HG02973 (cell line): ENCODE measurements at regions not wholly inside any gene's neighbourhood (a gene's known extent, or its start where the extent isn't known, plus 50 kb on each side); places are given as distances from the start of the nearest gene placed in this dataset.

ENCODE experiments used
- ATAC-seq: cut with Tn5 transposase; IDR thresholded peaks from one replicate; pipeline ENCODE4 v1.9.1; 2021; ENCODE audit warnings: moderate library complexity; ENCODE audit not compliant: unreplicated experiment

DNA sequence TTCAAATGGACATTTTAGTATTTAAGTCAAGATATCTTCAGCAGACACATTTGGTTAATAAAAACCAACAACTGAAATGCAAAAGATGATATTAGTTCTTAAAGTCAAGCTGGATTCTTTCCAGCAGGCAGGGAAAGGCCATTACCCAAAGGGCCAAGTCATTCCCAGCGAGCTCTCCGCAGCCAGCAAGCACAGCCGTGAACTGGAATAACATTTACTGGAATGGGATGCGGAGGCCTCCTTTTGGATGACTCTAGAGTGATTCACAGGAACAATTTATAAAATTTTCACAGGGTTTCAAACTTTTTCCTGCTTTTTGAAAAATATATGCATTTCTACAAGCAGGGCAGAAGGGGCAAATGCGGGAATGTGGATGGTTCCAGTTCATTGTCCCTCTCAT is 76.6 kb upstream of the DAB2 start:
- ATAC-seq, result no peak

- ATAC-seq, result no peak
These were observed 75.9 kb upstream of the DAB2 start for GRCh38 chr5:39500551-39501175.

DNA sequence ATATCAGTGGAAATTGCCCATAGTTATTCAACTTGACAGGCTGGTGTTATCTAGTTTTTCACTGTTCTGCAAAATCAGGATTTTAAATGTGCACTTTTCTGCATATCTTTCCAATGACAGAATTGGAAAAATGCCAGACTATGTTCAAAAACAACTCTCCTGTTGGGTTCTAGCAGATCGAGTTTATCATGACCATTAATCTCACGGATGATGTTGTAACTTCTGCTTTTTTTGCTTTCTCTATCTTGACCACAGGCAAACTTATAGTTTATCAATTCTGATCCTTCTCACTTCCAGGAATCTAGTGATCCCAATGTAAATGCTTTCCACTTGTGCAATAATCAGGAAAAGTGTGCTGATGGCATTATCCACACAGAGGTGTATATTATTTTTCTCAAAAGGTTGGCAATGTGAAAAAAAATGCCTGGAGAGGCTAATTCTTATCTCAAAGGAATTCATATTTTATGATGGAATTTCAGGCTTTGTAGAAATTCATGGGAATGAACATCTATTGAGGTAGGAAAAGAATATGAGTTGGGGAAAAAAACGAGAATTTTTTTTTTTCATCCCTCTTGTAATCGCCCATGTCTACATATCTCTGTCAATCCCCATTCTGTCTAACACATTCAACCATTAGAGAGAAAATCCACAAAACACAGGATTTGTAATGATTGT is 73.6 kb upstream of the DAB2 start:
- ATAC-seq, result no peak

- no peak for ATAC-seq
These were observed 72.5 kb upstream of the DAB2 start for GRCh38 chr5:39497322-39497721.

GRCh38 chr5:39495227-39495626 is 70.4 kb upstream of the DAB2 start:
- ATAC-seq, result no peak

GRCh38 chr5:39494534-39494933 is 69.8 kb upstream of the DAB2 start:
- no peak for ATAC-seq

- ATAC-seq, result no peak
These were observed 69.3 kb upstream of the DAB2 start for GRCh38 chr5:39494107-39494510.

GRCh38 chr5:39491210-39491609 is 66.4 kb upstream of the DAB2 start:
- no peak for ATAC-seq

- ATAC-seq, result no peak
These were observed 64.5 kb upstream of the DAB2 start for GRCh38 chr5:39489263-39489662.

GRCh38 chr5:39486790-39487189 is 62.0 kb upstream of the DAB2 start:
- no peak for ATAC-seq

DNA sequence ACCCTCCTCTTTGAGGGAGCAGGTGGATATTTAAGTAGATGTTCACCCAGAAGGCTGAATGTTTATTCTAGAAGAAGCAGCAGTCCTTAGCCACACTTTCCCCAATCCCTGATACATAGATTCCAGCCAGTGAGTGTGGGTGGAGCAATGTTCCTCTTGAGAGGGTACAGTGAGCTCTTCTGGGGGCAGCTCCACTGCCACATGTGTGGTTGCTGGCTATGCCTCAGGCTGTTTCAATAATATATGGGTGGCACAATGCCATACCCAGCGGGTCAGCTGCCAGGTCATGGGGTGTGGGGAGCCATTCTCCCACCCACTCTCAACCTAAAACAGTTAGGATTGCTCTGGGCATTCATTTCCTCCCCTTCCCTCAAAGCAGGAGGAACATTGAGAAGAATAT is 61.6 kb upstream of the DAB2 start:
- no peak for ATAC-seq

DNA sequence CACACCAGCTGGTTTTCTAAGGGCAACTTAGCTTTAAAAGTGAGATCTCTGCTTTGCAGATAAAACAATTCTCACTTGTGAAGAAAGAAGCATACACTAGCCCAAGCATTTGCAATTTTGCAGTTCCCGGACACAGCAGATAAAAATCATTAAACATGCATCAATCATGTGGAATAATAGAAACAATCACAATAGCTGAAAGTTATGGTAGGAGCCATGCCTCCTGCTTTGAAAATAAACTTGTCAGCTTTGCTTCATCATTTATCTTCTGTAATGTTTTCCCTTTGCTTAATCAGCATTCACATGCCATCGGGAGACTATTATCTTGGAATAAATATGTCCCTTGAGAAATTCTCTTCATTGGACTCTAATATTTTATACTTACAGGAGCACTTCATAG is 60.3 kb upstream of the DAB2 start:
- ATAC-seq, result no peak

GRCh38 chr5:39484673-39485072 is 59.9 kb upstream of the DAB2 start:
- no peak for ATAC-seq

GRCh38 chr5:39482098-39482497 is 57.3 kb upstream of the DAB2 start:
- ATAC-seq, result no peak

GRCh38 chr5:39479537-39479936 is 54.8 kb upstream of the DAB2 start:
- ATAC-seq, result no peak

GRCh38 chr5:39478863-39479262 is 54.1 kb upstream of the DAB2 start:
- no peak for ATAC-seq

DNA sequence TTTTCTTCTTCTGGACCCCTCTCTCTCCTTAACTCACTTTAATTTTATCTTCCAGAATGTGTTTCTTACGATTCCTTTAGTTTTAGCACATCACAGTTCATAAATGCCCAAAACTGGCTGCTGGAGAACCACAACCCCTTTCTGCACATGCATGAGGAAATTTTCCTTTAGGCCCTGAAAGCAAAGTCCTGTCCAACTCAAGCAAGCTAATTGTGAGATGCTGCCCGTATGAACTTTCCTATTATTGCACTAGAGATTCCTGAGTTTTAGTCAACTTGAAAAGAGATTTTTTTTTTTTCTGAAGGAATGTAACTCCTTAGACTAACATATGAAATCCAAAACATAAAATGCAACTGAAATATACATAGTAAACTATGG is 52.1 kb upstream of the DAB2 start:
- no peak for ATAC-seq

DNA sequence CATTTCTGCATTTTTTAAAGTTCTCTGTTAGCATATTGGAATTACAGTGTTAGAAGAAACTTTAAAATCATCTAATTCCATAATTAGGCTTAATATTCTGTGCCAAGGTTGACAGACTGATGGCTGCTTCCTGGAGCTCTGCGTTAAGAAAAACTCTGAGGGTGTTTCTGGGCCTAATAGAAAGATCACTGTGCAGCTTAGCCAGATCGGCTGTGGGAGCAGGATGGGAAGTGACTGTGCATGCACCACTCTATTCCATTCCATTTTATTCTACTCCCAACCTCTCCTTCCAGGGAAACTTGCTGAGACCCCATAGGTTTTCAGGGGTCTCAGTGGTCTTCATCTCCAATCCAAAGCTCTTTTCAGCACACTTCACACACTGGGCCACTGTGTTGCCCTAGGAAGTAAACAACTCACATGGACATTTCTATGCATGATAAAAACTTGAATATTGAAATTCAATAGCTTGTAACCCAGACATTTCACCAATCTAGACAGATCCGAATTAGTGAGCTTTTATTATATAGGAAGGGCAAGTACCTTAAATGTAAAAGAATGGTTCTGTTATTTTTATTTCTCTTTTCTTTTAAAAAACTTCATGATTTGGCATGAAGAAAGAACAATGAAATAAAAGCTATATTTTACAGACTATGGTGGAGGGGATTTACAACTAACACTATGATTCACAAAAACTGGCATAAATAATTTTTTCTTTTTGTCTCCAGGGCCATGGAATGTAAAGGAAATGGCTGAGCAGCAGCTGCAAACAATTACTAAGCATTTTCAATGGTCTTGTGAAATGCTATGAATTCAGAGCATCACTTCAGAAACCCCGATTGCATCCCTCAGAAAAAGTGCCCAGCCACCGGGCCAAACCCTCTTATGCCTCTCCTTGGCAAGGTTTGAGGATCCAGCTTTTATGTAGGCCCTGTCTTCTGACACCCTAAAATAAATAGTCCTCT is 51.4 kb upstream of the DAB2 start:
- no peak for ATAC-seq

DNA sequence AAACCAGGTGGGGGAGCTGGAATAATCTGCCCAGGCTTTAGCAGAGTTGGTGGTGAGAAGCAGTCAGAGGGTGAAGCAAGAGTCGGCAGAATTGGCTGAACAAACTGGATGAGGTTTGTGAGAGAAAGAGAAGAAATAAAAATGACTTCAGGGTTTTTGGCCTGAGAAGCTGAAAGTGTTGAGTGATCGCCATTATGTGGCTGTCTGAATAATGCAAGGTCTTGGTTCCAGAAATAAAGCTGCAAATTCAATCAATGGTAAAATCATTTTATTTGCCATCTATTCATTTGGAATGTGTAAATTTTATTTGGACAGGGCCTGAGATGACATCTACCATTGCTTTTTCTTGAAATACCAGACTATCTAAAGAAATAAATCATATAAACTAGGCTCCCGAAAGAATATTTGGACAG is 50.4 kb upstream of the DAB2 start:
- no peak for ATAC-seq
